Spleen (tissue), 7 donors: ENCODE measurements at regions not wholly inside any gene's neighbourhood (a gene's known extent, or its start where the extent isn't known, plus 50 kb on each side); places are given as distances from the start of the nearest gene placed in this dataset.

ENCODE experiments used
- POLR2A ChIP-seq, 3 donors: fragments of 450-650 bp; IDR thresholded peaks; one replicate each; pipeline ENCODE4 v1.5.1; 2017; ENCODE audit warnings: antibody characterized with exemption in 3 of 3, mild to moderate bottlenecking in 1 of 3
- POLR2AphosphoS5 ChIP-seq, 3 donors: sonication (generic); formaldehyde crosslinking; IDR thresholded peaks; one replicate each; pipeline ENCODE4 v1.5.1; 2017; ENCODE audit warnings: antibody characterized with exemption in 3 of 3
- TF ChIP-seq, protein P1 (sequence below), 11 experiments: fragments of 200-600 bp in 7 of 11; fragments of 450-650 bp in 4 of 11; sonication (generic) in 4 of 11; IDR thresholded peaks in 8 of 11; conservative IDR thresholded peaks in 3 of 11; 1 replicate in 7 of 11; 2 replicates in 4 of 11; pipeline versions ENCODE4 v1.4.0 to v1.8.0; 2016 to 2021; ENCODE audit warnings: antibody characterized with exemption in 11 of 11, inconsistent platforms in 4 of 11, mild to moderate bottlenecking in 1 of 11
- donor health status: DM: no; HTN: no; CAD: no; lungs with moderate emphysema.
- donor health status: DM: no; HTN: no; CAD: no.
- donor health status: DM: no; HTN: no; CAD: no.

DNA sequence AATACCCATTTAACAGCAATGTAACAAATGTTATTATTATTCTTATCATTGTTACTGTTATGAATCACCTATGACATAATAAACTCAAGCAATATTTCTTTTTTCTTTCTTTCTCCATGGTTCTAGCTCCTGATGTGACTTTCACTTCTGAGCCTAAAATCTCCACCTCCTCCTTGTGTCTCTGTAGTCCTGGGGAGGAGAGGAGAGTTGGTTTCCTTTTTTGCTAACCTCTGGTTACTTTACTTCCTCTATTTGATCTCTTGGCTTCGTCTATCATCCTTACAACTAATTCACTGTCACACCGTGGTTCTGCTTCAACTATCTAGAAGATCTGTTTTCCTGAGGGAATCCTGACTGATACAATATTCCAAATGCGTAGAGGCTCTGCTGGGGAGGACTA is 456.6 kb downstream of the VRK1 start:
- TF ChIP-seq POLR2A (IDR thresholded peaks at IDR 0.05) (no peak), POLR2AphosphoS5 (IDR thresholded peaks at IDR 0.05) (no peak)
- TF ChIP-seq, protein P1, sequence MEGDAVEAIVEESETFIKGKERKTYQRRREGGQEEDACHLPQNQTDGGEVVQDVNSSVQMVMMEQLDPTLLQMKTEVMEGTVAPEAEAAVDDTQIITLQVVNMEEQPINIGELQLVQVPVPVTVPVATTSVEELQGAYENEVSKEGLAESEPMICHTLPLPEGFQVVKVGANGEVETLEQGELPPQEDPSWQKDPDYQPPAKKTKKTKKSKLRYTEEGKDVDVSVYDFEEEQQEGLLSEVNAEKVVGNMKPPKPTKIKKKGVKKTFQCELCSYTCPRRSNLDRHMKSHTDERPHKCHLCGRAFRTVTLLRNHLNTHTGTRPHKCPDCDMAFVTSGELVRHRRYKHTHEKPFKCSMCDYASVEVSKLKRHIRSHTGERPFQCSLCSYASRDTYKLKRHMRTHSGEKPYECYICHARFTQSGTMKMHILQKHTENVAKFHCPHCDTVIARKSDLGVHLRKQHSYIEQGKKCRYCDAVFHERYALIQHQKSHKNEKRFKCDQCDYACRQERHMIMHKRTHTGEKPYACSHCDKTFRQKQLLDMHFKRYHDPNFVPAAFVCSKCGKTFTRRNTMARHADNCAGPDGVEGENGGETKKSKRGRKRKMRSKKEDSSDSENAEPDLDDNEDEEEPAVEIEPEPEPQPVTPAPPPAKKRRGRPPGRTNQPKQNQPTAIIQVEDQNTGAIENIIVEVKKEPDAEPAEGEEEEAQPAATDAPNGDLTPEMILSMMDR (IDR thresholded peaks at IDR 0.05 in 8 of 11, conservative IDR thresholded peaks at IDR 0.05 in 3 of 11) = no peak
